PC-3 (cell line): ENCODE measurements at regions not wholly inside any gene's neighbourhood (a gene's known extent, or its start where the extent isn't known, plus 50 kb on each side); places are given as distances from the start of the nearest gene placed in this dataset.

Source experiments
- ATAC-seq: fragments of 200-7000 bp; cut with Tn5 transposase; 2 replicates; pipeline ENCODE4 v1.9.1; 2020; ENCODE audit warnings: mild to moderate bottlenecking, moderate library complexity
- BruUV-seq: library from RNA; stranded (reverse); fragments of 400-500 nt; replicated peaks from 2 replicates; lab custom pipeline; 2021; lab: Mats Ljungman, UMichigan
- CTCF ChIA-PET: fragments of 300-600 bp; sonication (Branson Sonifier 250); formaldehyde crosslinking; loops from one replicate; lab custom pipeline; 2022; ENCODE audit warnings: antibody characterized with exemption; lab: Charles Lee
- POLR2A ChIA-PET: fragments of 300-600 bp; sonication (Branson Sonifier 250); formaldehyde crosslinking; loops from one replicate; lab custom pipeline; 2022; ENCODE audit warnings: antibody characterized with exemption; ENCODE audit not compliant: unreplicated experiment; lab: Charles Lee
- DNase-seq: peaks from one replicate; pipeline ENCODE4 v3.0.0-alpha.2; 2015
- H2AFZ ChIP-seq: fragments of 300-600 bp; sonication (generic); 2 replicates; pipeline ENCODE4 v1.6.0; 2016; ENCODE audit warnings: antibody characterized with exemption, low read length
- H3F3A ChIP-seq: fragments of 300-600 bp; sonication (generic); one replicate; pipeline ENCODE4 v1.6.0; 2017; ENCODE audit warnings: antibody characterized with exemption, low read length, control low read depth, mild to moderate bottlenecking; ENCODE audit not compliant: unreplicated experiment
- H3K27ac ChIP-seq: fragments of 300-600 bp; sonication (generic); 2 replicates; pipeline ENCODE4 v1.5.1; 2016; ENCODE audit warnings: mild to moderate bottlenecking, low read length
- H3K27me3 ChIP-seq: fragments of 300-600 bp; sonication (generic); 2 replicates; pipeline ENCODE4 v1.6.1; 2016; ENCODE audit warnings: low read length, mixed read lengths
- H3K36me3 ChIP-seq: fragments of 300-600 bp; sonication (generic); 2 replicates; pipeline ENCODE4 v1.6.1; 2016; ENCODE audit warnings: low read depth, mixed run types, low read length, mixed read lengths
- H3K4me1 ChIP-seq: fragments of 300-600 bp; sonication (generic); 2 replicates; pipeline ENCODE4 v1.5.1; 2016; ENCODE audit warnings: low read length; ENCODE audit not compliant: insufficient read depth
- H3K4me2 ChIP-seq: fragments of 300-600 bp; sonication (generic); 2 replicates; pipeline ENCODE4 v1.6.0; 2016; ENCODE audit warnings: low read length
- H3K4me3 ChIP-seq: fragments of 300-600 bp; sonication (generic); 2 replicates; pipeline ENCODE4 v1.5.1; 2016; ENCODE audit warnings: mild to moderate bottlenecking, low read length, mixed read lengths
- H3K79me2 ChIP-seq: fragments of 300-600 bp; sonication (generic); 2 replicates; pipeline ENCODE4 v1.6.1; 2017; ENCODE audit warnings: low read length, mixed read lengths
- H3K9ac ChIP-seq: fragments of 300-600 bp; sonication (generic); 2 replicates; pipeline ENCODE4 v1.6.0; 2016; ENCODE audit warnings: mild to moderate bottlenecking, low read length
- H3K9me2 ChIP-seq: fragments of 300-600 bp; sonication (generic); replicated peaks from 2 replicates; pipeline ENCODE4 v1.6.1; 2016; ENCODE audit warnings: mixed run types, low read length, mixed read lengths
- H3K9me3 ChIP-seq: fragments of 300-600 bp; sonication (generic); 2 replicates; pipeline ENCODE4 v1.6.1; 2016; ENCODE audit warnings: low read length, mixed read lengths
- H4K20me1 ChIP-seq: fragments of 300-600 bp; sonication (generic); 2 replicates; pipeline ENCODE4 v1.6.1; 2016; ENCODE audit warnings: low read length, mixed read lengths
- EZH2 ChIP-seq: fragments of 300-600 bp; sonication (generic); IDR thresholded peaks from one replicate; pipeline ENCODE4 v1.6.1; 2017; ENCODE audit warnings: antibody characterized with exemption, mild to moderate bottlenecking, low read length; ENCODE audit not compliant: unreplicated experiment
- EZH2phosphoT487 ChIP-seq: fragments of 300-600 bp; sonication (generic); IDR thresholded peaks from 2 replicates; pipeline ENCODE4 v1.6.1; 2018; ENCODE audit warnings: mild to moderate bottlenecking, antibody characterized with exemption, low read length, borderline replicate concordance
- intact Hi-C: fragments of 100-400 bp; cut with micrococcal nuclease; formaldehyde crosslinking; loops from 2 replicates; pipeline ENCODE4 v1.9.0; 2023
- TF ChIP-seq, protein P1 (sequence below): fragments of 300-600 bp; sonication (generic); conservative IDR thresholded peaks from 2 replicates; pipeline ENCODE4 v1.5.1; 2017; ENCODE audit warnings: antibody characterized with exemption, low read depth, mild to moderate bottlenecking, low read length

DNA sequence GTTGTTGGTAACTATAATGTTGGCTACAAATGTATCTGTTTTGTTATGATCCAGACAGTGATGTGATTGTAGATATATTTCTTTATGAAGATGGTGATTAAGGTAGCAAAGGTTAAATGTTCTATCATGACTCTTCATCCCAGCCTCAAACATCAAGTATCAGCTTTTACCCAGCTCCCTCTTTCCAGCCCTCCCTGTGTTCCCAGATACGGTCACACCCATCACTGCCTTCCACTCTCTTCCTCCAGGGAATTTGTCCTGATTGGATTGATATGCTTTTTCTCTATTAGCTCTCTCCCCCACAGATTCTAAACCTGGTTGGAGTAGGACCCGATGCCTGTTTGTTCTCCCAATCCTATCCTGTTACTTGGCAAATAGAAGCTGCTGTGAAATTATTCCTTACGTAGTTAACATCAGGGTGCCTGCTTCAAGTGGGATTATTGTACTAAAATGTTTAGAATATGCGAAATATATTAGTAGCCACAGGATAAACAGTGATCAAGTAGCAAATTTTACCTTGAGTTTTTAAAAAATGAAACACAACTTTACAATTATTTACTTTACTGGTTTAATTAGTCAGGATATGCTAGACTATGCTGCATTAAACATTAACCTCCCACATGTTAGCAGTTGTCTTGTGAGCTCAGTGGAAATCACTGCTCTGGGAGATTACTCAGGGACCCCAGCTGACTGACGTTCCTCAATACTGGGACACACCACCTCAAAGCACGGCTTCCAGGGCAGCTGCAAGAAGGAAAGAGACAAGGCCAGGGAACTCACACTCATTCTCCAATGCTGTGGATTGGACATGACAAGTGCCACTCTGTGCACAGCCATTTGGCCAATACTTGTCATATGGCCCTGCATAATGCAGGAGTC, 165.3 kb downstream of the ALX1 start:
- intact Hi-C loops = loop anchor here (2.0 to 5.0 kb wide), 2 partner anchors 122 to 143 kb away; no protein-coding TSS in a partner anchor
- no peak for DNase-seq

DNA sequence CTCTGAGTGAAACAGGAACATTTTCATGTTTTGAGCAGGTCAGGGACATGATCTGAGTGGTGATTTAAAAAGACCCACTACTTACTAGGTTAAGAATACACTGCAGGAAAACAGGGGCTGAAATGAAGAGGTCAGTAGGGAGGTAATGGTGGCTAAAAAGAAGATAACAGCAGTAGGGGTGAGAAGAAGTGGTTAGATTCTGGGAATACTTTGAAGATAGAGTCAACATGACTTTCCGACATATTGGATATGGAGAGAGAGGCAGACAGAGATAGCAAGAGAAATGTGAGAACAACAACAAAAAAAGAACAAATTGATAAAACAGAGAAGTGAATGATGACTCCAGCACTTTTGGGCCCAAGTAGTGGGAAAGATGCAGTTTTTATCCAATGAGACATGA, 168.0 kb downstream of the ALX1 start:
- CTCF ChIA-PET = interaction anchor here (0.9 to 1.2 kb wide), 2 partner anchors 23 to 291 kb away, joined by 6 read pairs; no protein-coding TSS in a partner anchor
- POLR2A ChIA-PET = no interaction called here
- Histone ChIP-seq H3K9me2 (no peaks in the 10 kb centered on the region), H4K20me1 (no peaks in the 10 kb centered on the region), H2AFZ (no peak overlapping the region), H3K4me3 (no peak overlapping the region), H3K36me3 (no peaks in the 10 kb centered on the region), H3K9me3 (no peaks in the 10 kb centered on the region), H3F3A (no peaks in the 10 kb centered on the region), H3K79me2 (no peaks in the 10 kb centered on the region), H3K4me2 (no peak overlapping the region), H3K27me3 (no peaks in the 10 kb centered on the region), H3K4me1 (no peaks in the 10 kb centered on the region), H3K9ac (no peak overlapping the region), H3K27ac (no peak overlapping the region)
- intact Hi-C loops = loop anchor here (1.0 to 5.0 kb wide), 4 partner anchors 23 to 372 kb away; no protein-coding TSS in a partner anchor
- BruUV-seq = no TSS peak
- TF ChIP-seq, protein P1, sequence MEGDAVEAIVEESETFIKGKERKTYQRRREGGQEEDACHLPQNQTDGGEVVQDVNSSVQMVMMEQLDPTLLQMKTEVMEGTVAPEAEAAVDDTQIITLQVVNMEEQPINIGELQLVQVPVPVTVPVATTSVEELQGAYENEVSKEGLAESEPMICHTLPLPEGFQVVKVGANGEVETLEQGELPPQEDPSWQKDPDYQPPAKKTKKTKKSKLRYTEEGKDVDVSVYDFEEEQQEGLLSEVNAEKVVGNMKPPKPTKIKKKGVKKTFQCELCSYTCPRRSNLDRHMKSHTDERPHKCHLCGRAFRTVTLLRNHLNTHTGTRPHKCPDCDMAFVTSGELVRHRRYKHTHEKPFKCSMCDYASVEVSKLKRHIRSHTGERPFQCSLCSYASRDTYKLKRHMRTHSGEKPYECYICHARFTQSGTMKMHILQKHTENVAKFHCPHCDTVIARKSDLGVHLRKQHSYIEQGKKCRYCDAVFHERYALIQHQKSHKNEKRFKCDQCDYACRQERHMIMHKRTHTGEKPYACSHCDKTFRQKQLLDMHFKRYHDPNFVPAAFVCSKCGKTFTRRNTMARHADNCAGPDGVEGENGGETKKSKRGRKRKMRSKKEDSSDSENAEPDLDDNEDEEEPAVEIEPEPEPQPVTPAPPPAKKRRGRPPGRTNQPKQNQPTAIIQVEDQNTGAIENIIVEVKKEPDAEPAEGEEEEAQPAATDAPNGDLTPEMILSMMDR = no peak
- TF ChIP-seq EZH2 = no peak
- no peak for TF ChIP-seq EZH2phosphoT487
- ATAC-seq (no peak), DNase-seq (no peak)

More for the DNA sequence above, 165.3 kb downstream of the ALX1 start:
- Histone ChIP-seq H4K20me1 (no peaks in the 10 kb centered on the region), H3K9me2 (no peaks in the 10 kb centered on the region), H3K27me3 (no peaks in the 10 kb centered on the region), H3K27ac (no peak overlapping the region), H3K9ac (no peak overlapping the region), H3K79me2 (no peaks in the 10 kb centered on the region), H2AFZ (no peak overlapping the region), H3K4me3 (no peak overlapping the region), H3K4me1 (no peaks in the 10 kb centered on the region), H3K36me3 (no peaks in the 10 kb centered on the region), H3K4me2 (no peak overlapping the region), H3K9me3 (no peaks in the 10 kb centered on the region), H3F3A (no peaks in the 10 kb centered on the region)
- ChIA-PET POLR2A (no interaction called here), CTCF (interaction anchor here (0.7 kb wide), 1 partner anchor 139 kb away, joined by 3 read pairs; no protein-coding TSS in a partner anchor)
- BruUV-seq = no TSS peak
- ATAC-seq = peak; percentile 66
- TF ChIP-seq, protein P1 = no peak
- TF ChIP-seq EZH2 = no peak
- no peak for TF ChIP-seq EZH2phosphoT487
